ENCODE measurements at regions not wholly inside any gene's neighbourhood (a gene's known extent, or its start where the extent isn't known, plus 50 kb on each side); places are given as distances from the start of the nearest gene placed in this dataset.

GRCh38 chr9:115808108-115808507 is 345.5 kb upstream of the PAPPA start:
- Histone ChIP-seq H3K79me2 (ENCODE audit: insufficient read depth, low read length) (no peaks in the 10 kb centered on the region), H3F3A (ENCODE audit: insufficient read depth) (no peaks in the 10 kb centered on the region), H3K27ac (ENCODE audit: low read depth, low read length) (no peak overlapping the region), H3K4me2 (ENCODE audit: low read depth, low read length, poor library complexity, severe bottlenecking) (no peak overlapping the region), H3K9me3 (ENCODE audit: insufficient read depth, low read length) (no peaks in the 10 kb centered on the region), H3K9ac (ENCODE audit: low read length) (no peak overlapping the region), H3K9me2 (replicated peaks; ENCODE audit: insufficient read depth, low read length) (no peaks in the 10 kb centered on the region), H3K4me3 (ENCODE audit: insufficient read depth, low read length, poor library complexity, severe bottlenecking) (no peak overlapping the region), H2AFZ (ENCODE audit: low read depth, low read length, severe bottlenecking) (no peak overlapping the region), H3K27me3 (ENCODE audit: low read length) (no peaks in the 10 kb centered on the region), H4K20me1 (ENCODE audit: low read depth, low read length) (no peaks in the 10 kb centered on the region), H3K36me3 (ENCODE audit: low read length) (no peaks in the 10 kb centered on the region)
- TF ChIP-seq EZH2phosphoT487 (conservative IDR thresholded peaks at IDR 0.05; ENCODE audit: low read length): no peak
- TF ChIP-seq CTCF (IDR thresholded peaks at IDR 0.05; ENCODE audit: insufficient read depth, low read length, poor library complexity, severe bottlenecking): no peak

- Histone ChIP-seq H3K36me3 (ENCODE audit: low read length) (no peaks in the 10 kb centered on the region), H4K20me1 (ENCODE audit: low read depth, low read length) (no peaks in the 10 kb centered on the region), H3K9ac (ENCODE audit: low read length) (no peak overlapping the region), H3K9me2 (replicated peaks; ENCODE audit: insufficient read depth, low read length) (no peaks in the 10 kb centered on the region), H3K27ac (ENCODE audit: low read depth, low read length) (no peak overlapping the region), H3K9me3 (ENCODE audit: insufficient read depth, low read length) (no peaks in the 10 kb centered on the region), H3K4me3 (ENCODE audit: insufficient read depth, low read length, poor library complexity, severe bottlenecking) (no peak overlapping the region), H3K27me3 (ENCODE audit: low read length) (no peaks in the 10 kb centered on the region), H2AFZ (ENCODE audit: low read depth, low read length, severe bottlenecking) (no peak overlapping the region), H3K79me2 (ENCODE audit: insufficient read depth, low read length) (no peaks in the 10 kb centered on the region), H3K4me2 (ENCODE audit: low read depth, low read length, poor library complexity, severe bottlenecking) (no peak overlapping the region), H3F3A (ENCODE audit: insufficient read depth) (no peaks in the 10 kb centered on the region)
- TF ChIP-seq CTCF (IDR thresholded peaks at IDR 0.05; ENCODE audit: insufficient read depth, low read length, poor library complexity, severe bottlenecking) (no peak), EZH2phosphoT487 (conservative IDR thresholded peaks at IDR 0.05; ENCODE audit: low read length) (no peak)
These were observed 344.9 kb upstream of the PAPPA start for GRCh38 chr9:115808695-115809094.

- Histone ChIP-seq H3K27ac (ENCODE audit: low read depth, low read length) (no peak overlapping the region), H3K27me3 (ENCODE audit: low read length) (no peaks in the 10 kb centered on the region), H3K9me2 (replicated peaks; ENCODE audit: insufficient read depth, low read length) (no peaks in the 10 kb centered on the region), H3K9me3 (ENCODE audit: insufficient read depth, low read length) (no peaks in the 10 kb centered on the region), H3K36me3 (ENCODE audit: low read length) (no peaks in the 10 kb centered on the region), H4K20me1 (ENCODE audit: low read depth, low read length) (no peaks in the 10 kb centered on the region), H3K4me3 (ENCODE audit: insufficient read depth, low read length, poor library complexity, severe bottlenecking) (no peak overlapping the region), H3K79me2 (ENCODE audit: insufficient read depth, low read length) (no peaks in the 10 kb centered on the region), H3K4me2 (ENCODE audit: low read depth, low read length, poor library complexity, severe bottlenecking) (no peak overlapping the region), H3F3A (ENCODE audit: insufficient read depth) (no peaks in the 10 kb centered on the region), H2AFZ (ENCODE audit: low read depth, low read length, severe bottlenecking) (no peak overlapping the region), H3K9ac (ENCODE audit: low read length) (no peak overlapping the region)
- no peak for TF ChIP-seq EZH2phosphoT487 (conservative IDR thresholded peaks at IDR 0.05; ENCODE audit: low read length)
- TF ChIP-seq CTCF (IDR thresholded peaks at IDR 0.05; ENCODE audit: insufficient read depth, low read length, poor library complexity, severe bottlenecking): no peak
These were observed 343.4 kb upstream of the PAPPA start for GRCh38 chr9:115810166-115810565.
